Head of caudate nucleus (tissue), 42 donors: ENCODE measurements at regions not wholly inside any gene's neighbourhood (a gene's known extent, or its start where the extent isn't known, plus 50 kb on each side); places are given as distances from the start of the nearest gene placed in this dataset.
"Not testable (repeated sequence)": the region's sequence is repeated elsewhere in the genome, so short reads cannot be mapped to it uniquely, and the experiment has no call there.

ENCODE experiments used
- DNase-seq, 42 donors: peaks; one replicate each; pipeline versions ENCODE4 v3.0.0 to v3.0.0-alpha.2; 2020 to 2021; ENCODE audit warnings: mixed read lengths in 7 of 42
- intact Hi-C: fragments of 100-400 bp; cut with DNase I; formaldehyde crosslinking; loops from one replicate; pipeline ENCODE4 v1.15.0; 2022

- intact Hi-C loops, result no loop called here
- DNase-seq, result no peak
Observed at GRCh38 chr6:120304223-120304622, 954.7 kb upstream of the MAN1A1 start.

GRCh38 chr6:120303527-120303926, 954.0 kb upstream of the MAN1A1 start:
- intact Hi-C loops, result no loop called here

GRCh38 chr6:120302041-120302440, 952.5 kb upstream of the MAN1A1 start:
- DNase-seq, result no peak
- intact Hi-C loops, result no loop called here

More at GRCh38 chr6:120303527-120303926, 954.0 kb upstream of the MAN1A1 start:
- no peak for DNase-seq

- intact Hi-C loops, result no loop called here
- no peak for DNase-seq
Observed at GRCh38 chr6:120290964-120291363, 941.4 kb upstream of the MAN1A1 start.

- intact Hi-C loops, result no loop called here
- DNase-seq, result no peak
Observed at GRCh38 chr6:120282005-120282404, 932.4 kb upstream of the MAN1A1 start.

GRCh38 chr6:120279466-120280167, 930.1 kb upstream of the MAN1A1 start:
- DNase-seq, result no peak
- intact Hi-C loops, result no loop called here

GRCh38 chr6:120278689-120279396, 929.3 kb upstream of the MAN1A1 start:
- no peak for DNase-seq

GRCh38 chr6:120274547-120274946, 925.0 kb upstream of the MAN1A1 start:
- DNase-seq, result no peak
- intact Hi-C loops, result no loop called here

More at GRCh38 chr6:120278689-120279396, 929.3 kb upstream of the MAN1A1 start:
- intact Hi-C loops, result no loop called here

GRCh38 chr6:120273411-120273810, 923.9 kb upstream of the MAN1A1 start:
- intact Hi-C loops, result no loop called here
- no peak for DNase-seq

GRCh38 chr6:120272038-120272437, 922.5 kb upstream of the MAN1A1 start:
- no peak for DNase-seq
- intact Hi-C loops, result no loop called here

- DNase-seq, intact Hi-C loops: not testable (repeated sequence)
Observed at GRCh38 chr6:120268256-120268655, 918.7 kb upstream of the MAN1A1 start.

GRCh38 chr6:120262354-120262753, 912.8 kb upstream of the MAN1A1 start:
- no peak for DNase-seq
- intact Hi-C loops, result no loop called here

- intact Hi-C loops, result no loop called here
- DNase-seq, result no peak
Observed at GRCh38 chr6:120260636-120261035, 911.1 kb upstream of the MAN1A1 start.

GRCh38 chr6:120254651-120255050, 905.1 kb upstream of the MAN1A1 start:
- DNase-seq, result no peak
- intact Hi-C loops, result no loop called here

GRCh38 chr6:120248451-120248850, 898.9 kb upstream of the MAN1A1 start:
- DNase-seq, result no peak
- intact Hi-C loops, result no loop called here

GRCh38 chr6:120237221-120237620, 887.7 kb upstream of the MAN1A1 start:
- DNase-seq, result no peak
- intact Hi-C loops, result no loop called here

- no peak for DNase-seq
- intact Hi-C loops, result no loop called here
Observed at GRCh38 chr6:120230008-120230407, 880.4 kb upstream of the MAN1A1 start.

GRCh38 chr6:120228297-120228696, 878.7 kb upstream of the MAN1A1 start:
- DNase-seq, result no peak
- intact Hi-C loops, result no loop called here

GRCh38 chr6:120219339-120219738, 869.8 kb upstream of the MAN1A1 start:
- intact Hi-C loops, result no loop called here
- no peak for DNase-seq

GRCh38 chr6:120214088-120214499, 864.5 kb upstream of the MAN1A1 start:
- DNase-seq, result no peak
- intact Hi-C loops, result no loop called here
